Activated T-helper 1 cell treated with anti-CD3 and anti-CD28 coated beads, Interleukin-12 subunit alpha, Interleukin-12 subunit beta, Interleukin-2, Interleukin-4 antibody, amounts not matched to agents 30 ng/mL and 10 ng/mL and 1 ng/mL, durations not matched to agents 14 hours and 24 hours and 36 hours (primary cell): ENCODE measurements at regions not wholly inside any gene's neighbourhood (a gene's known extent, or its start where the extent isn't known, plus 50 kb on each side); places are given as distances from the start of the nearest gene placed in this dataset.
"Not testable (repeated sequence)": the region's sequence is repeated elsewhere in the genome, so short reads cannot be mapped to it uniquely, and the experiment has no call there.

Experiments
- DNase-seq: peaks from one replicate; pipeline ENCODE4 v3.0.0; 2021; ENCODE audit warnings: low spot score
- H3K27ac Mint-ChIP-seq: one replicate; pipeline ENCODE4 v1.8.0; 2021; ENCODE audit warnings: mild to moderate bottlenecking, mixed read lengths
- H3K27me3 Mint-ChIP-seq: one replicate; pipeline ENCODE4 v1.8.0; 2022; ENCODE audit warnings: mild to moderate bottlenecking, moderate library complexity, mixed read lengths; ENCODE audit not compliant: insufficient read depth
- H3K36me3 Mint-ChIP-seq: one replicate; pipeline ENCODE4 v1.8.0; 2021; ENCODE audit warnings: low read depth, mixed read lengths
- H3K4me1 Mint-ChIP-seq: one replicate; pipeline ENCODE4 v1.8.0; 2021; ENCODE audit warnings: low read depth, mixed read lengths
- H3K4me3 Mint-ChIP-seq: one replicate; pipeline ENCODE4 v1.8.0; 2021; ENCODE audit warnings: mild to moderate bottlenecking, moderate library complexity, mixed read lengths
- H3K9me3 Mint-ChIP-seq: one replicate; pipeline ENCODE4 v1.8.0; 2021; ENCODE audit warnings: mixed read lengths
- intact Hi-C: fragments of 100-400 bp; cut with micrococcal nuclease; formaldehyde crosslinking; loops from one replicate; pipeline ENCODE4 v1.15.1; 2024

- Mint-ChIP-seq H3K4me1 (no peaks in the 10 kb centered on the region), H3K27ac (no peak overlapping the region), H3K9me3 (no peaks in the 10 kb centered on the region), H3K4me3 (no peak overlapping the region), H3K36me3 (no peaks in the 10 kb centered on the region), H3K27me3 (no peaks in the 10 kb centered on the region)
- no peak for DNase-seq
- intact Hi-C loops = no loop called here
Observed at GRCh38 chr20:5470943-5471342, 139.9 kb downstream of the GPCPD1 start.

- intact Hi-C loops = no loop called here
- Mint-ChIP-seq H3K36me3 (no peaks in the 10 kb centered on the region), H3K27ac (no peak overlapping the region), H3K4me3 (no peak overlapping the region), H3K9me3 (no peaks in the 10 kb centered on the region), H3K4me1 (no peaks in the 10 kb centered on the region), H3K27me3 (no peaks in the 10 kb centered on the region)
- no peak for DNase-seq
Observed at GRCh38 chr20:5470458-5470857, 140.3 kb downstream of the GPCPD1 start.

GRCh38 chr20:5469111-5469510 lies 141.7 kb downstream of the GPCPD1 start:
- Mint-ChIP-seq H3K9me3 (no peaks in the 10 kb centered on the region), H3K4me3 (no peak overlapping the region), H3K36me3 (no peaks in the 10 kb centered on the region), H3K27ac (no peak overlapping the region), H3K27me3 (no peaks in the 10 kb centered on the region), H3K4me1 (no peaks in the 10 kb centered on the region)
- DNase-seq = no peak
- intact Hi-C loops = no loop called here

GRCh38 chr20:5467086-5467485 lies 143.7 kb downstream of the GPCPD1 start:
- Mint-ChIP-seq H3K4me3 (no peak overlapping the region), H3K4me1 (no peaks in the 10 kb centered on the region), H3K36me3 (no peaks in the 10 kb centered on the region), H3K9me3 (no peaks in the 10 kb centered on the region), H3K27ac (no peak overlapping the region), H3K27me3 (no peaks in the 10 kb centered on the region)
- DNase-seq = no peak
- intact Hi-C loops = no loop called here

GRCh38 chr20:5465604-5465927 lies 145.2 kb downstream of the GPCPD1 start:
- Mint-ChIP-seq H3K9me3 (peaks cover 2% of the 10 kb centered on the region), H3K27me3 (peaks cover under 1% of the 10 kb centered on the region), H3K36me3 (no peaks in the 10 kb centered on the region), H3K4me1 (no peaks in the 10 kb centered on the region), H3K4me3 (no peak overlapping the region), H3K27ac (no peak overlapping the region)
- intact Hi-C loops = no loop called here
- DNase-seq = no peak

- H3K27ac Mint-ChIP-seq = no peak overlapping the region
- no peak overlapping the region for H3K4me3 Mint-ChIP-seq
- intact Hi-C loops = no loop called here
- no peak for DNase-seq
- H3K36me3 Mint-ChIP-seq = no peaks in the 10 kb centered on the region
- peaks cover 6% of the 10 kb centered on the region for H3K27me3 Mint-ChIP-seq
- H3K9me3 Mint-ChIP-seq = peaks cover 6% of the 10 kb centered on the region
- H3K4me1 Mint-ChIP-seq = no peaks in the 10 kb centered on the region
Observed at GRCh38 chr20:5464901-5465603, 145.8 kb downstream of the GPCPD1 start.

GRCh38 chr20:5463007-5463686 lies 146.4 kb upstream of the PROKR2 start:
- Mint-ChIP-seq H3K27me3 (peaks cover 6% of the 10 kb centered on the region), H3K9me3 (peaks cover 6% of the 10 kb centered on the region), H3K27ac (no peak overlapping the region), H3K36me3 (no peaks in the 10 kb centered on the region), H3K4me1 (no peaks in the 10 kb centered on the region), H3K4me3 (no peak overlapping the region)
- intact Hi-C loops = no loop called here
- DNase-seq = no peak

- H3K27me3 Mint-ChIP-seq, H3K4me1 Mint-ChIP-seq, DNase-seq, intact Hi-C loops, H3K36me3 Mint-ChIP-seq, H3K4me3 Mint-ChIP-seq, H3K9me3 Mint-ChIP-seq, H3K27ac Mint-ChIP-seq: not testable (repeated sequence)
Observed at GRCh38 chr20:5453745-5454144, 137.0 kb upstream of the PROKR2 start.

- DNase-seq, H3K9me3 Mint-ChIP-seq, intact Hi-C loops, H3K27me3 Mint-ChIP-seq, H3K4me3 Mint-ChIP-seq, H3K4me1 Mint-ChIP-seq, H3K36me3 Mint-ChIP-seq, H3K27ac Mint-ChIP-seq: not testable (repeated sequence)
Observed at GRCh38 chr20:5453316-5453715, 136.6 kb upstream of the PROKR2 start.

GRCh38 chr20:5452691-5453090 lies 135.9 kb upstream of the PROKR2 start:
- not testable (repeated sequence) for H3K27me3 Mint-ChIP-seq, H3K36me3 Mint-ChIP-seq

GRCh38 chr20:5452286-5452685 lies 135.5 kb upstream of the PROKR2 start:
- H3K27ac Mint-ChIP-seq, intact Hi-C loops, H3K36me3 Mint-ChIP-seq, H3K27me3 Mint-ChIP-seq, H3K4me3 Mint-ChIP-seq, H3K4me1 Mint-ChIP-seq, H3K9me3 Mint-ChIP-seq, DNase-seq: not testable (repeated sequence)

More at GRCh38 chr20:5452691-5453090, 135.9 kb upstream of the PROKR2 start:
- intact Hi-C loops, H3K4me3 Mint-ChIP-seq, H3K4me1 Mint-ChIP-seq, DNase-seq, H3K27ac Mint-ChIP-seq, H3K9me3 Mint-ChIP-seq: not testable (repeated sequence)

- peaks cover 7% of the 10 kb centered on the region for H3K27me3 Mint-ChIP-seq
- H3K27ac Mint-ChIP-seq = no peak overlapping the region
- intact Hi-C loops = no loop called here
- no peaks in the 10 kb centered on the region for H3K4me1 Mint-ChIP-seq
- no peak overlapping the region for H3K4me3 Mint-ChIP-seq
- H3K36me3 Mint-ChIP-seq = no peaks in the 10 kb centered on the region
- no peaks in the 10 kb centered on the region for H3K9me3 Mint-ChIP-seq
- no peak for DNase-seq
Observed at GRCh38 chr20:5451643-5452210, 135.0 kb upstream of the PROKR2 start.

GRCh38 chr20:5448449-5449118 lies 131.8 kb upstream of the PROKR2 start:
- Mint-ChIP-seq H3K36me3 (no peaks in the 10 kb centered on the region), H3K27ac (no peak overlapping the region), H3K27me3 (peaks cover 10% of the 10 kb centered on the region), H3K4me3 (no peak overlapping the region), H3K4me1 (no peaks in the 10 kb centered on the region), H3K9me3 (no peaks in the 10 kb centered on the region)
- peak; percentile 17 for DNase-seq
- intact Hi-C loops = loop anchor here (1.0 to 2.0 kb wide), 2 partner anchors 45 to 322 kb away; partner anchors contain the start of gene CDS2
